Lower lobe of right lung (tissue), 2 donors: ENCODE measurements at regions not wholly inside any gene's neighbourhood (a gene's known extent, or its start where the extent isn't known, plus 50 kb on each side); places are given as distances from the start of the nearest gene placed in this dataset.

Experiments used
- ATAC-seq, 2 donors: fragments of 200-7000 bp; cut with Tn5 transposase; one replicate each; pipeline ENCODE4 v1.9.1; 2020 to 2022; ENCODE audit warnings: mild to moderate bottlenecking in 2 of 2, moderate library complexity in 2 of 2
- DNase-seq: peaks from one replicate; pipeline ENCODE4 v3.0.0-alpha.2; 2020
- H3K27ac ChIP-seq: fragments of 200-600 bp; one replicate; pipeline ENCODE4 v1.8.0; 2022
- H3K27me3 ChIP-seq: fragments of 200-600 bp; one replicate; pipeline ENCODE4 v1.8.0; 2022; ENCODE audit warnings: low read depth
- H3K36me3 ChIP-seq: fragments of 200-600 bp; one replicate; pipeline ENCODE4 v1.8.0; 2022; ENCODE audit warnings: mild to moderate bottlenecking
- H3K4me1 ChIP-seq: fragments of 200-600 bp; one replicate; pipeline ENCODE4 v1.8.0; 2022
- H3K4me3 ChIP-seq: fragments of 200-600 bp; one replicate; pipeline ENCODE4 v1.8.0; 2022; ENCODE audit warnings: mild to moderate bottlenecking
- H3K9me3 ChIP-seq: fragments of 200-600 bp; one replicate; pipeline ENCODE4 v1.8.0; 2022
- intact Hi-C: fragments of 100-400 bp; cut with DNase I; formaldehyde crosslinking; loops from one replicate; pipeline ENCODE4 v1.11.0; 2022
- TF ChIP-seq, protein P1 (sequence below): fragments of 200-600 bp; IDR thresholded peaks from one replicate; pipeline ENCODE4 v1.8.0; 2022; ENCODE audit warnings: antibody characterized with exemption, mild to moderate bottlenecking
- donor health status: DM: no; HTN: yes; CAD: no; lungs with severe emphysema.

- no peak for DNase-seq
- H3K4me1 ChIP-seq = no peaks in the 10 kb centered on the region
- H3K36me3 ChIP-seq = no peaks in the 10 kb centered on the region
- intact Hi-C loops = no loop called here
- H3K4me3 ChIP-seq = no peak overlapping the region
- TF ChIP-seq, protein P1, sequence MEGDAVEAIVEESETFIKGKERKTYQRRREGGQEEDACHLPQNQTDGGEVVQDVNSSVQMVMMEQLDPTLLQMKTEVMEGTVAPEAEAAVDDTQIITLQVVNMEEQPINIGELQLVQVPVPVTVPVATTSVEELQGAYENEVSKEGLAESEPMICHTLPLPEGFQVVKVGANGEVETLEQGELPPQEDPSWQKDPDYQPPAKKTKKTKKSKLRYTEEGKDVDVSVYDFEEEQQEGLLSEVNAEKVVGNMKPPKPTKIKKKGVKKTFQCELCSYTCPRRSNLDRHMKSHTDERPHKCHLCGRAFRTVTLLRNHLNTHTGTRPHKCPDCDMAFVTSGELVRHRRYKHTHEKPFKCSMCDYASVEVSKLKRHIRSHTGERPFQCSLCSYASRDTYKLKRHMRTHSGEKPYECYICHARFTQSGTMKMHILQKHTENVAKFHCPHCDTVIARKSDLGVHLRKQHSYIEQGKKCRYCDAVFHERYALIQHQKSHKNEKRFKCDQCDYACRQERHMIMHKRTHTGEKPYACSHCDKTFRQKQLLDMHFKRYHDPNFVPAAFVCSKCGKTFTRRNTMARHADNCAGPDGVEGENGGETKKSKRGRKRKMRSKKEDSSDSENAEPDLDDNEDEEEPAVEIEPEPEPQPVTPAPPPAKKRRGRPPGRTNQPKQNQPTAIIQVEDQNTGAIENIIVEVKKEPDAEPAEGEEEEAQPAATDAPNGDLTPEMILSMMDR = no peak
- no peak for ATAC-seq
- no peaks in the 10 kb centered on the region for H3K27me3 ChIP-seq
- H3K27ac ChIP-seq = no peak overlapping the region
- H3K9me3 ChIP-seq = no peaks in the 10 kb centered on the region
These were observed 275.9 kb upstream of the FAM241A start for GRCh38 chr4:111869339-111869738.

DNA sequence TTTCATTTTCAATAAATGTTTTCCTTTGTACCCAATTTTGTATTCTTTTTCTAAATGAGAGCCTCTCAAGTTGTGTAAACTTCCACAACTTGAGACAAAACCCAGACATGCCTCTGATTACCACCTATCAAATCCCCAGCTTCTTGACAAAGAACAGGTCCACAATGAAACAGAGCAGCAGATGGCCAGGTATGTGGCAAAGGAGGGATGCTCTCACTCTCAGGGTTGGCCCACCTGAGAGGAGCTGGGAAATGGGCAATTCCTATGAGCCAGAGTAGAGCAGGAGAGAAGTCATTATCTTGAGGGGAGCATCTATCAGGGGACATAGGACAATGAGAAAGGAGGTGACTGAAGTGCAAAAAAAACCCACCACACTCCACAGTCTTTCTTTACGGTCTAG is 273.5 kb upstream of the FAM241A start:
- H3K27ac ChIP-seq = no peak overlapping the region
- no peaks in the 10 kb centered on the region for H3K9me3 ChIP-seq
- ATAC-seq = no peak
- no peaks in the 10 kb centered on the region for H3K36me3 ChIP-seq
- no peak overlapping the region for H3K4me3 ChIP-seq
- intact Hi-C loops = no loop called here
- no peaks in the 10 kb centered on the region for H3K27me3 ChIP-seq
- H3K4me1 ChIP-seq = no peaks in the 10 kb centered on the region
- TF ChIP-seq, protein P1 = no peak
- no peak for DNase-seq

DNA sequence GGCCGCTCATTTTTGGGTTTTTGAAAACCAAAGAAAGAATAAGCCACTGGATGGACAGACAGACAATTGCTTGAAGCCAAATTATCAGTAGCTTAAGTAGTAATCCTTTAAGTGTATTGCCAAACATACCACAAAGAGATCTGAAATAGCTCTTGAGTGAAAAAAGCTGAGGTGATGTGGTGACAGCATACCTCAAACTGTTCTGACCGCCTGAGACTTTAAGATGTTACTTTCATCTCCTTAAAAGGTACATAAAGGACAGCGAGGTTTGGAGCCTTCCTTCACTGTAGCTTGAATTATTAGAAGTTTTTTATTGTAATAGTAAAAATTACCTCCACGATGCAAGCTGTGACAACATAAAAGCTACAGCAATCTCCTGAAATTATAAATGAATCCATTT is 271.5 kb upstream of the FAM241A start:
- H3K27me3 ChIP-seq = no peaks in the 10 kb centered on the region
- ATAC-seq = no peak
- DNase-seq = no peak
- intact Hi-C loops = no loop called here
- no peak overlapping the region for H3K27ac ChIP-seq
- no peaks in the 10 kb centered on the region for H3K4me1 ChIP-seq
- TF ChIP-seq, protein P1 = no peak
- no peak overlapping the region for H3K4me3 ChIP-seq
- no peaks in the 10 kb centered on the region for H3K9me3 ChIP-seq
- no peaks in the 10 kb centered on the region for H3K36me3 ChIP-seq

DNA sequence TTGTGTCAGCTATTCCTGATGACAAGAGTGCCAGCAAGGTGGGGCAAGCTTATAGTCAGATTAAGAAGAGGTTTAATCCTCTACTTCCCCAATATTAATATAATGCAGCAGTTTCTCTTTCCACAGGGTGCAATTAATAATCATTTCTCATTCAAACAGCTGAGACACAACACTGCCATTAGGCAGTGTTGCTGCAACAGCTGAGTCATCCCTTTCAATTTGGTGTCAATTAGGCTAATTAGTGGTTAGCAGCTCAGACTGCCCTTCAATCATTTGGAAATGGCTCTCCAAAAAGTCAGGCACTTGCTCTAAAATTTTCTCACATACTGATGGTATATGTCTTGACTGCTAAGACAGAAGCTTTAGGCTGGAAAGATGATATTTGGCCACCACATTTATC is 265.7 kb upstream of the FAM241A start:
- no peak for ATAC-seq
- H3K36me3 ChIP-seq = no peaks in the 10 kb centered on the region
- intact Hi-C loops = no loop called here
- no peak for DNase-seq
- no peak overlapping the region for H3K27ac ChIP-seq
- H3K9me3 ChIP-seq = no peaks in the 10 kb centered on the region
- no peaks in the 10 kb centered on the region for H3K4me1 ChIP-seq
- TF ChIP-seq, protein P1 = no peak
- H3K27me3 ChIP-seq = no peaks in the 10 kb centered on the region
- H3K4me3 ChIP-seq = no peak overlapping the region

DNA sequence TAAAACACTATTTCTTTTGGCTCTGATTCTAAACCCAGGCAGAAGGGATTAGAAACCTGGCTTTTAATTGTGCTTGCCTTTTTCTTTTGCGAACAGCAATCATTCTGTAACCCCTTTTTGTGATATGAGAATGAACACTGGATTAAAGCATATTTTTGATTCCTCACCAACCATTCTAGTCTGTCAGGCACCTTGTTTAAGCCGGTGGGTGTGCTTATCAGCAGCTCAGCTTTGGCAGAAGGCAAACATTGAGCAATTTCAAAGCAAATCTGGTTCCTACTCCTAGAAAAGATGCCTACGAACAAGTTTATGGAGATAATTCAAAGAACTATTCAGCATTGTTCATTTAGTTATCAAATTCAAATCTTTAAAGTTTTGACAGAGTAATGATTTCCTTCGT is 265.1 kb upstream of the FAM241A start:
- Histone ChIP-seq H3K4me1 (no peaks in the 10 kb centered on the region), H3K36me3 (no peaks in the 10 kb centered on the region), H3K9me3 (no peaks in the 10 kb centered on the region), H3K4me3 (no peak overlapping the region), H3K27me3 (no peaks in the 10 kb centered on the region), H3K27ac (no peak overlapping the region)
- DNase-seq (no peak), ATAC-seq (no peak)
- intact Hi-C loops = no loop called here
- TF ChIP-seq, protein P1 = no peak

DNA sequence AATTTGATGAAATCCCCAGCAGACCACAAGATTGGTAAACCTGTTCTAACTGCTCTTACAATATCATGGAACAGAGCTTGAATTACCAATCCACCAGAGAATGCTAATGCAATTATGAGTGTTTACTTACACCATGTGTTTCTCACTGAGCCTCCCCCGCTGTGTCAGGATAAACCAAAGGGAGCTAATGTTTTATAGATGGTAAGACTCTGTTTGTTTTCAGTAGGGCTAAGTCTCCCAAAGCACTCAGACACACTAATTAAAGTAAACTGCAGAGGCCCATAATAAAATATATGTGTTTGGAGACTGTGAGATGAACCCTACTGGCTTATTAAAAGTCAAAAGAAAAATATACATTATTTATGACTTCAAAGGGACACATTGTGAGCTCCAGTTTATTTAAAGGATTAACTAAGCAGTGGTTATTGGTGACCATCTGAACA is 261.7 kb upstream of the FAM241A start:
- H3K4me3 ChIP-seq = no peak overlapping the region
- no peaks in the 10 kb centered on the region for H3K27me3 ChIP-seq
- no peak overlapping the region for H3K27ac ChIP-seq
- ATAC-seq (no peak), DNase-seq (no peak)
- H3K9me3 ChIP-seq = no peaks in the 10 kb centered on the region
- TF ChIP-seq, protein P1 = no peak
- no peaks in the 10 kb centered on the region for H3K4me1 ChIP-seq
- H3K36me3 ChIP-seq = no peaks in the 10 kb centered on the region
- intact Hi-C loops = no loop called here
